Memory B cell (primary cell): ENCODE measurements at regions not wholly inside any gene's neighbourhood (a gene's known extent, or its start where the extent isn't known, plus 50 kb on each side); places are given as distances from the start of the nearest gene placed in this dataset.

Source experiments
- ATAC-seq: fragments of 150-1000 bp; cut with Tn5 transposase; 2 replicates; pipeline ENCODE4 v1.10.0; 2021; ENCODE audit warnings: low read depth, mild to moderate bottlenecking, moderate library complexity
- DNase-seq, 2 donors: peaks; one replicate each; pipeline ENCODE4 v3.0.0; 2022; ENCODE audit warnings: low spot score in 2 of 2
- H3K27ac Mint-ChIP-seq: one replicate; pipeline ENCODE4 v1.8.0; 2022; ENCODE audit warnings: mild to moderate bottlenecking, moderate library complexity, mixed read lengths
- H3K27me3 Mint-ChIP-seq: one replicate; pipeline ENCODE4 v1.8.0; 2022; ENCODE audit warnings: mixed read lengths
- H3K36me3 Mint-ChIP-seq: one replicate; pipeline ENCODE4 v1.8.0; 2022; ENCODE audit warnings: mild to moderate bottlenecking, mixed read lengths
- H3K4me1 Mint-ChIP-seq: one replicate; pipeline ENCODE4 v1.8.0; 2022; ENCODE audit warnings: mixed read lengths
- H3K4me3 Mint-ChIP-seq: one replicate; pipeline ENCODE4 v1.8.0; 2022; ENCODE audit warnings: mild to moderate bottlenecking, moderate library complexity, mixed read lengths
- H3K9me3 Mint-ChIP-seq: one replicate; pipeline ENCODE4 v1.8.0; 2022; ENCODE audit warnings: mixed read lengths

GRCh38 chr5:35468811-35469210 lies 148.9 kb upstream of the SPEF2 start:
- Mint-ChIP-seq H3K27ac (no peak overlapping the region), H3K4me3 (no peak overlapping the region), H3K27me3 (no peaks in the 10 kb centered on the region), H3K36me3 (no peaks in the 10 kb centered on the region), H3K9me3 (no peaks in the 10 kb centered on the region), H3K4me1 (no peaks in the 10 kb centered on the region)
- no peak for ATAC-seq
- no peak for DNase-seq

GRCh38 chr5:35466746-35467145 lies 150.9 kb upstream of the SPEF2 start:
- H3K36me3 Mint-ChIP-seq = no peaks in the 10 kb centered on the region
- DNase-seq (no peak), ATAC-seq (no peak)
- H3K9me3 Mint-ChIP-seq = no peaks in the 10 kb centered on the region
- no peak overlapping the region for H3K27ac Mint-ChIP-seq
- H3K27me3 Mint-ChIP-seq = no peaks in the 10 kb centered on the region
- no peaks in the 10 kb centered on the region for H3K4me1 Mint-ChIP-seq
- H3K4me3 Mint-ChIP-seq = no peak overlapping the region

GRCh38 chr5:35464757-35465156 lies 152.9 kb upstream of the SPEF2 start:
- Mint-ChIP-seq H3K9me3 (no peaks in the 10 kb centered on the region), H3K36me3 (no peaks in the 10 kb centered on the region), H3K4me1 (no peaks in the 10 kb centered on the region), H3K4me3 (no peak overlapping the region), H3K27ac (no peak overlapping the region), H3K27me3 (no peaks in the 10 kb centered on the region)
- ATAC-seq (no peak), DNase-seq (no peak)

DNA sequence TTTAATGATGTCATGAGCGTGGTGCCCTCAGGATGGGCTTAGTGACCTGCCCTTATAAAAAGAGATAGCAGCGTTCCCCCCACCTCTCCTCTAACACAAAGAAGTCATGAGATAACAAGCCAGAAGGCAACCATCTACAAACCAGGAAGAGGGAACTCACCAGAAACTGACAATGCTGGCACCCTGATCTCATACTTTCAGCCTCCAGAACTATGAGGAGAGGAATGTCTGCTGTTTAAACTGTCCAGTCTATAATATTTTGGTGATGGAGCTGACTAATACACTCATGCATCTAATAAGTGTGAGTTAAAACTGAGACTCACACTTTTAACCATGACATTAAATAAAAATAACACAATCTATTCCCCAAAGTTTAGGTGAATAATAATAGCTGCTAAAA lies 156.1 kb upstream of the SPEF2 start:
- no peak overlapping the region for H3K27ac Mint-ChIP-seq
- no peaks in the 10 kb centered on the region for H3K27me3 Mint-ChIP-seq
- peaks cover 2% of the 10 kb centered on the region for H3K9me3 Mint-ChIP-seq
- H3K4me3 Mint-ChIP-seq = no peak overlapping the region
- DNase-seq (no peak), ATAC-seq (no peak)
- H3K36me3 Mint-ChIP-seq = no peaks in the 10 kb centered on the region
- H3K4me1 Mint-ChIP-seq = no peaks in the 10 kb centered on the region

GRCh38 chr5:35458824-35459207 lies 158.8 kb upstream of the SPEF2 start:
- DNase-seq = no peak
- Mint-ChIP-seq H3K36me3 (no peaks in the 10 kb centered on the region), H3K4me3 (no peak overlapping the region), H3K9me3 (peaks cover 5% of the 10 kb centered on the region), H3K27me3 (no peaks in the 10 kb centered on the region), H3K4me1 (no peaks in the 10 kb centered on the region), H3K27ac (no peak overlapping the region)
- ATAC-seq = no peak

DNA sequence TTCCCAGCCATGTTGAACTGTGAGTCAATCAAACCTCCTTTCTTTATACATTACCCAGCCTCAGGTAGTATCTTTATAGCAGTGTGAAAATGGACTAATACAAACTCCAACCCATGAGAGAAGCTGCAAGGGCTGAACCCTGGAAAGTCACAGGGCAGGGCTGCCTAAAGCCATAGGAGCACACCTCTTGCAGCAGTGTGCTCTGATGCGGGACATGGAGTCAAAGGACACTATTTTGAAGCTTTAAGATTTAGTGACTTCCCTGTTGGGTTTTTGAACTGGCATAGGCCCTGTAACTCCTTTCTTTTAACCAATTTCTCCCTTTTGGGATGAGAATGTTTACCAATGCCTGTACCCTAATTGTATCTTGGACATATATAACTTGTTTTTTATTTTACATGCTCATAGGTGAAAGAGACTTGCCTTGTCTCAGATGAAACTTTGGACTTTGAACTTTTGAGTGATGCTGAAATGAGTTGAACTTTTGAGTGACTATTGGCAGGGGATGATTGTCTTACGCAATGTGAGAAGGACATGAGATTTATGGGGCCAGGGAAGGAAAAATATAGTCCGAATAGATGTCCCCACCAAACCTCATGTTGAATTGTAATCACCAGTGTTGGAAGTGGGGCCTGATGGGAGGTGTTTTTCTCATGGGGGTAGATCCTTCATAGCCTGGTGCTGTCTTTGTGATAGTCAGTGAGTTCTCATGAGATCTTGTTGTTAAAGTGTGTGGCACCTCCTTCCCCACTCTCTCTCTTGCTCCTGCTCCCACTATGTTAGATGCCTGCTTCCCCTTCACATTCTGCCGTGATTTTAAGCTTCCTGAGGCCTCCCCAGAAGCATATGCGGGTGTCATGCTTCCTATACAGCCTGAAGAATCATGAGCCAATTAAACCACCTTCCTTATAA lies 159.5 kb upstream of the SPEF2 start:
- H3K4me1 Mint-ChIP-seq = no peaks in the 10 kb centered on the region
- DNase-seq = no peak
- no peak overlapping the region for H3K4me3 Mint-ChIP-seq
- no peaks in the 10 kb centered on the region for H3K36me3 Mint-ChIP-seq
- H3K27ac Mint-ChIP-seq = no peak overlapping the region
- H3K9me3 Mint-ChIP-seq = peaks cover 5% of the 10 kb centered on the region
- no peak for ATAC-seq
- H3K27me3 Mint-ChIP-seq = no peaks in the 10 kb centered on the region

DNA sequence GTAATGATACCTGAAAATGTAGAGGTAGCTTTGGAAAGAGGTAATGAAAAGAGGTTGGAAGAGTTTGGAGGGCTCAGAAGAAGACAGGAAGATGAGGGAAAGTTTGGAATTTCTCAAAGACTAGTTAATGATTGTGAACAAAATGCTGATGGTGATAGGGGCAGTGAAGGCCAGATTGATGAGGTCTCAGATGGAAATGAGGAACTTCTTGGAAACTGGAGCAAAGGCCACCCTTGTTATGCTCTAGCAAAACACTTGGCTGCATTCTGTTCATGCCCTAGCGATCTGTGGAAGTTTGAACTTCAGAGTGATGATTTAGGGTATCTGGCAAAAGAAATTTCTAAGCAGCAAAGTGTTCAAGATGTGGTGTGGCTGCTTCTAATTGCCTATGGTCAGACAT lies 161.2 kb upstream of the SPEF2 start:
- Mint-ChIP-seq H3K9me3 (peaks cover 5% of the 10 kb centered on the region), H3K4me3 (no peak overlapping the region), H3K27ac (no peak overlapping the region), H3K4me1 (no peaks in the 10 kb centered on the region), H3K27me3 (no peaks in the 10 kb centered on the region), H3K36me3 (no peaks in the 10 kb centered on the region)
- DNase-seq = no peak
- no peak for ATAC-seq

DNA sequence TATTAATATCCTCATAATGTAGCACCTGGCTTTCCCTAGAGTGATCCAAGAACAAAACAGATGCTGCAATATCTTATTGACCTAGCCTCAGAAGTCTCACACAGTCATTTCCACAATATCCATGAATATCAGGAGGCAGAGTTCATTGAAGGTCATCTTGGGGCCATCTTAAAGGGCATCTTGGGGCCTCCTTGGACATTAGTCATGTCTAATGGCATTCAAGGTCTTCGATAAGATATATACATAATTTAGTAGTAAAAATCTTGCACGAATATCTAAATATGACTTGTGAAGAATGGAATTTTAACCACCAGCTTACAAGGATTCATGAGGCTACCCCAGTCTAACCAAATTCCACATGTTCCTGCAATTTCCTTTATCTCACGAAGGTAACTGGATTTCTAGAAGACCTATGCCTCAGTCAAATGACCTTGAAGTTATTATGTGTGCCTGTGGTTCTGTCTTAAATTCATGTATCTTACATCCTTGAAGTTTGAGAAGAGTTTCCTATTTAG lies 163.6 kb upstream of the SPEF2 start:
- no peak overlapping the region for H3K4me3 Mint-ChIP-seq
- no peaks in the 10 kb centered on the region for H3K36me3 Mint-ChIP-seq
- peaks cover 9% of the 10 kb centered on the region for H3K9me3 Mint-ChIP-seq

GRCh38 chr5:35443803-35444595 lies 173.7 kb upstream of the SPEF2 start:
- ATAC-seq = no peak
- H3K27me3 Mint-ChIP-seq = peaks cover 2% of the 10 kb centered on the region

More for the DNA sequence above, 163.6 kb upstream of the SPEF2 start:
- Mint-ChIP-seq H3K4me1 (no peaks in the 10 kb centered on the region), H3K27me3 (no peaks in the 10 kb centered on the region), H3K27ac (no peak overlapping the region)
- DNase-seq = no peak
- ATAC-seq = no peak

GRCh38 chr5:35442885-35443639 lies 174.6 kb upstream of the SPEF2 start:
- Mint-ChIP-seq H3K4me3 (no peak overlapping the region), H3K4me1 (peaks cover 4% of the 10 kb centered on the region), H3K27ac (no peak overlapping the region), H3K9me3 (no peaks in the 10 kb centered on the region), H3K27me3 (peaks cover 7% of the 10 kb centered on the region), H3K36me3 (no peaks in the 10 kb centered on the region)
- no peak for ATAC-seq
- no peak for DNase-seq

More at GRCh38 chr5:35443803-35444595, 173.7 kb upstream of the SPEF2 start:
- Mint-ChIP-seq H3K36me3 (no peaks in the 10 kb centered on the region), H3K27ac (no peak overlapping the region), H3K9me3 (peaks cover 3% of the 10 kb centered on the region), H3K4me3 (no peak overlapping the region), H3K4me1 (no peaks in the 10 kb centered on the region)
- DNase-seq = no peak

DNA sequence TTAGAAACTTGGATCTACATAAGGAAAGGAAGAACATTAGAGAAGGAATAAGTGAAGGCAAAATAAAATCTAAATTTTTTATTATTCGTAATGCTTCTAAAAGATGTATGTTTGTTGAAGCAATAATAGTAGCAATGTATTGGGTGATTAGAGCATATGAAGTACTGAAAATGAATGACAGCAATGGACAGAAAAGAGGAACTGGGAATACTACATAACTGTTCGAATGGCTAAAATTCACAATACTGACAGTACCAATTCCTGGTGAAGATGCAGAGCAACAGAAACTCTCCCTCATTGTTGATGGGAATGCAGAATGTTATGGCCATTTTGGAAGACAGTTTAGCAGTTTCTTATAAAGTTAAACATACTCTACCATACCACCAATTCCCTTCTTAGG lies 177.3 kb upstream of the SPEF2 start:
- H3K27me3 Mint-ChIP-seq = peaks cover 7% of the 10 kb centered on the region
- DNase-seq (no peak), ATAC-seq (no peak)
- H3K4me1 Mint-ChIP-seq = peaks cover 4% of the 10 kb centered on the region
- no peak overlapping the region for H3K27ac Mint-ChIP-seq
- H3K9me3 Mint-ChIP-seq = no peaks in the 10 kb centered on the region
- no peak overlapping the region for H3K4me3 Mint-ChIP-seq
- no peaks in the 10 kb centered on the region for H3K36me3 Mint-ChIP-seq

DNA sequence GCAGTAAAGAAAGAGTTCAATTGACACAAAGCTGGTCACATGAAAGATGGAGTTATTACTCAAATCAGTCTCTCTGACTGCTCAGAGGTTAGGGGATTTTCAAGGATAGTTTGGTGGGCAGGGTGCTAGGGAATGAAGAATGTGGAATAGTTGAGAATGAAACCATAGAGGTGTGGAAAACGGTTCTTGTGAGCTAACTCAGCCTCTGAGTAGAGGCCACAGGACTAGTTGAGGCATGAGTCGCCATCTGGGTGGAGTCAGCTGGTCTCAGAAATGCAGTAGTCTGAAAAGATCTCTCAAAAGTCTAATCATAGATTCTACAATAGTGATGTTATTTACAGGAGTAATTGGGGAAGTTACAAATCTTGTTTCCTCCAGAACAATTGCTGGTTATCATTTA lies 178.9 kb upstream of the SPEF2 start:
- Mint-ChIP-seq H3K27ac (no peak overlapping the region), H3K4me3 (no peak overlapping the region), H3K36me3 (no peaks in the 10 kb centered on the region), H3K9me3 (no peaks in the 10 kb centered on the region), H3K4me1 (peaks cover 4% of the 10 kb centered on the region), H3K27me3 (peaks cover 7% of the 10 kb centered on the region)
- DNase-seq (no peak), ATAC-seq (no peak)

- Mint-ChIP-seq H3K4me1 (peaks cover 4% of the 10 kb centered on the region), H3K4me3 (no peak overlapping the region), H3K27me3 (peaks cover 7% of the 10 kb centered on the region), H3K9me3 (no peaks in the 10 kb centered on the region), H3K36me3 (no peaks in the 10 kb centered on the region), H3K27ac (no peak overlapping the region)
- DNase-seq = no peak
- ATAC-seq = no peak
These were observed 179.4 kb upstream of the SPEF2 start for GRCh38 chr5:35438288-35438687.
